ENCODE measurements at regions not wholly inside any gene's neighbourhood (a gene's known extent, or its start where the extent isn't known, plus 50 kb on each side); places are given as distances from the start of the nearest gene placed in this dataset.

GRCh38 chr7:16078076-16078952 lies 343.0 kb downstream of the CRPPA start:
- no peak overlapping the region for H3K4me2 ChIP-seq (ENCODE audit: low read length)
- no peaks in the 10 kb centered on the region for H3K4me1 ChIP-seq (ENCODE audit: control insufficient read depth, low read length)
- H3K27me3 ChIP-seq (ENCODE audit: control insufficient read depth, low read length): peaks cover 6% of the 10 kb centered on the region; the same call in 1 of the 2 replicates
- H3K79me2 ChIP-seq (ENCODE audit: control insufficient read depth, low read length): no peaks in the 10 kb centered on the region
- H3K36me3 ChIP-seq (ENCODE audit: control insufficient read depth, low read length): no peaks in the 10 kb centered on the region
- H4K20me1 ChIP-seq (ENCODE audit: control insufficient read depth, insufficient read depth, low read depth, low read length): no peaks in the 10 kb centered on the region
- no peaks in the 10 kb centered on the region for H3K9me3 ChIP-seq (ENCODE audit: control insufficient read depth, insufficient read depth, low read length)
- no peak overlapping the region for H3K4me3 ChIP-seq (ENCODE audit: low read length)
- H3F3A ChIP-seq (ENCODE audit: control insufficient read depth, insufficient read depth): no peaks in the 10 kb centered on the region
- no peak overlapping the region for H3K27ac ChIP-seq (ENCODE audit: low read depth, low read length)
- TF ChIP-seq CTCF (IDR thresholded peaks at IDR 0.05; ENCODE audit: low read depth, low read length, poor library complexity, severe bottlenecking) (peak; percentile 87), EZH2phosphoT487 (IDR thresholded peaks at IDR 0.05; ENCODE audit: borderline replicate concordance, low read length) (no peak)
- no peaks in the 10 kb centered on the region for H3K9me2 ChIP-seq (replicated peaks; ENCODE audit: control insufficient read depth, low read length)

GRCh38 chr7:16071246-16071857 lies 350.0 kb downstream of the CRPPA start:
- H3K27me3 ChIP-seq (ENCODE audit: control insufficient read depth, low read length): peaks cover 9% of the 10 kb centered on the region; the same call in 1 of the 2 replicates
- H3K4me2 ChIP-seq (ENCODE audit: low read length): no peak overlapping the region
- 0 out of 2 replicates have a peak, but pooled peaks cover 3% of the 10 kb centered on the region for H3K4me1 ChIP-seq (ENCODE audit: control insufficient read depth, low read length)

GRCh38 chr7:16070806-16071205 lies 350.5 kb downstream of the CRPPA start:
- TF ChIP-seq CTCF (IDR thresholded peaks at IDR 0.05; ENCODE audit: low read depth, low read length, poor library complexity, severe bottlenecking) (no peak), EZH2phosphoT487 (IDR thresholded peaks at IDR 0.05; ENCODE audit: borderline replicate concordance, low read length) (no peak)
- H3K36me3 ChIP-seq (ENCODE audit: control insufficient read depth, low read length): no peaks in the 10 kb centered on the region
- H3K27ac ChIP-seq (ENCODE audit: low read depth, low read length): no peak overlapping the region
- 0 out of 2 replicates have a peak, but pooled peaks cover 3% of the 10 kb centered on the region for H3K4me1 ChIP-seq (ENCODE audit: control insufficient read depth, low read length)
- peaks cover 9% of the 10 kb centered on the region; the same call in 1 of the 2 replicates for H3K27me3 ChIP-seq (ENCODE audit: control insufficient read depth, low read length)
- H3K4me2 ChIP-seq (ENCODE audit: low read length): no peak overlapping the region
- no peaks in the 10 kb centered on the region for H3F3A ChIP-seq (ENCODE audit: control insufficient read depth, insufficient read depth)
- H3K9me2 ChIP-seq (replicated peaks; ENCODE audit: control insufficient read depth, low read length): no peaks in the 10 kb centered on the region
- no peaks in the 10 kb centered on the region for H3K79me2 ChIP-seq (ENCODE audit: control insufficient read depth, low read length)
- no peak overlapping the region for H3K4me3 ChIP-seq (ENCODE audit: low read length)
- no peaks in the 10 kb centered on the region for H3K9me3 ChIP-seq (ENCODE audit: control insufficient read depth, insufficient read depth, low read length)
- no peaks in the 10 kb centered on the region for H4K20me1 ChIP-seq (ENCODE audit: control insufficient read depth, insufficient read depth, low read depth, low read length)

More at GRCh38 chr7:16071246-16071857, 350.0 kb downstream of the CRPPA start:
- Histone ChIP-seq H3K9me3 (ENCODE audit: control insufficient read depth, insufficient read depth, low read length) (no peaks in the 10 kb centered on the region), H4K20me1 (ENCODE audit: control insufficient read depth, insufficient read depth, low read depth, low read length) (no peaks in the 10 kb centered on the region), H3K79me2 (ENCODE audit: control insufficient read depth, low read length) (no peaks in the 10 kb centered on the region), H3K9me2 (replicated peaks; ENCODE audit: control insufficient read depth, low read length) (no peaks in the 10 kb centered on the region), H3K36me3 (ENCODE audit: control insufficient read depth, low read length) (no peaks in the 10 kb centered on the region), H3K27ac (ENCODE audit: low read depth, low read length) (no peak overlapping the region), H3K4me3 (ENCODE audit: low read length) (no peak overlapping the region), H3F3A (ENCODE audit: control insufficient read depth, insufficient read depth) (no peaks in the 10 kb centered on the region)
- TF ChIP-seq CTCF (IDR thresholded peaks at IDR 0.05; ENCODE audit: low read depth, low read length, poor library complexity, severe bottlenecking) (peak; percentile 75), EZH2phosphoT487 (IDR thresholded peaks at IDR 0.05; ENCODE audit: borderline replicate concordance, low read length) (no peak)

Measured in DOHH2 (cell line).